ENCODE measurements at regions not wholly inside any gene's neighbourhood (a gene's known extent, or its start where the extent isn't known, plus 50 kb on each side); places are given as distances from the start of the nearest gene placed in this dataset.
"Not testable (repeated sequence)": the region's sequence is repeated elsewhere in the genome, so short reads cannot be mapped to it uniquely, and the experiment has no call there.

GRCh38 chr13:109702030-109702597, 84.3 kb downstream of the IRS2 start:
- BruUV-seq (replicated peaks); intact Hi-C loops (cut with micrococcal nuclease); CTCF ChIA-PET; H2AFZ ChIP-seq (ENCODE audit: low read length); H3K4me2 ChIP-seq (ENCODE audit: low read length); ATAC-seq; H4K20me1 ChIP-seq (ENCODE audit: low read length); H3K79me2 ChIP-seq (ENCODE audit: low read length); H3K4me3 ChIP-seq (ENCODE audit: low read length); DNase-seq; H3K36me3 ChIP-seq (ENCODE audit: low read depth, low read length); H3F3A ChIP-seq (ENCODE audit: low read length, unreplicated experiment); H3K9me3 ChIP-seq (ENCODE audit: low read length); H3K27ac ChIP-seq (ENCODE audit: low read length); H3K9ac ChIP-seq (ENCODE audit: low read length); H3K9me2 ChIP-seq (replicated peaks; ENCODE audit: low read length); H3K27me3 ChIP-seq (ENCODE audit: low read length); POLR2A ChIA-PET (ENCODE audit: unreplicated experiment): not testable (repeated sequence)
- peaks cover 17% of the 10 kb centered on the region; the same call in 1 of the 2 replicates for H3K4me1 ChIP-seq (ENCODE audit: insufficient read depth, low read length)

GRCh38 chr13:109700176-109700575, 86.2 kb downstream of the IRS2 start:
- Histone ChIP-seq H3K4me2 (ENCODE audit: low read length) (no peak overlapping the region), H3K27me3 (ENCODE audit: low read length) (no peaks in the 10 kb centered on the region), H3K79me2 (ENCODE audit: low read length) (no peaks in the 10 kb centered on the region), H3F3A (ENCODE audit: low read length, unreplicated experiment) (no peaks in the 10 kb centered on the region), H4K20me1 (ENCODE audit: low read length) (no peaks in the 10 kb centered on the region), H3K9me3 (ENCODE audit: low read length) (no peaks in the 10 kb centered on the region), H2AFZ (ENCODE audit: low read length) (no peak overlapping the region; the same call in 1 of the 2 replicates), H3K9ac (ENCODE audit: low read length) (no peak overlapping the region), H3K9me2 (replicated peaks; ENCODE audit: low read length) (no peaks in the 10 kb centered on the region), H3K4me3 (ENCODE audit: low read length) (no peak overlapping the region), H3K4me1 (ENCODE audit: insufficient read depth, low read length) (peaks cover 13% of the 10 kb centered on the region; the same call in 1 of the 2 replicates), H3K27ac (ENCODE audit: low read length) (no peak overlapping the region), H3K36me3 (ENCODE audit: low read depth, low read length) (no peaks in the 10 kb centered on the region)
- intact Hi-C loops (cut with micrococcal nuclease) = no loop called here
- peak; percentile 54 for ATAC-seq
- TF ChIP-seq CTCF (conservative IDR thresholded peaks at IDR 0.05; ENCODE audit: low read depth, low read length) (no peak), EZH2phosphoT487 (IDR thresholded peaks at IDR 0.05; ENCODE audit: borderline replicate concordance, low read length) (no peak), EZH2 (IDR thresholded peaks at IDR 0.05; ENCODE audit: low read length, unreplicated experiment) (no peak)
- DNase-seq = peak; percentile 30
- ChIA-PET CTCF (no interaction called here), POLR2A (ENCODE audit: unreplicated experiment) (no interaction called here)
- BruUV-seq (replicated peaks) = no TSS peak

GRCh38 chr13:109699628-109700071, 86.7 kb downstream of the IRS2 start:
- DNase-seq (no peak), ATAC-seq (no peak)
- POLR2A ChIA-PET (ENCODE audit: unreplicated experiment) = no interaction called here
- TF ChIP-seq EZH2phosphoT487 (IDR thresholded peaks at IDR 0.05; ENCODE audit: borderline replicate concordance, low read length) (no peak), CTCF (conservative IDR thresholded peaks at IDR 0.05; ENCODE audit: low read depth, low read length) (no peak), EZH2 (IDR thresholded peaks at IDR 0.05; ENCODE audit: low read length, unreplicated experiment) (no peak)
- Histone ChIP-seq H3K27me3 (ENCODE audit: low read length) (no peaks in the 10 kb centered on the region), H3K4me1 (ENCODE audit: insufficient read depth, low read length) (peaks cover 14% of the 10 kb centered on the region; the same call in 1 of the 2 replicates), H3K4me2 (ENCODE audit: low read length) (no peak overlapping the region), H3K4me3 (ENCODE audit: low read length) (no peak overlapping the region), H3K9ac (ENCODE audit: low read length) (no peak overlapping the region), H3K9me3 (ENCODE audit: low read length) (no peaks in the 10 kb centered on the region), H3K9me2 (replicated peaks; ENCODE audit: low read length) (no peaks in the 10 kb centered on the region), H3F3A (ENCODE audit: low read length, unreplicated experiment) (no peaks in the 10 kb centered on the region), H2AFZ (ENCODE audit: low read length) (no peak overlapping the region; the same call in 1 of the 2 replicates), H4K20me1 (ENCODE audit: low read length) (no peaks in the 10 kb centered on the region), H3K79me2 (ENCODE audit: low read length) (no peaks in the 10 kb centered on the region), H3K27ac (ENCODE audit: low read length) (no peak overlapping the region), H3K36me3 (ENCODE audit: low read depth, low read length) (no peaks in the 10 kb centered on the region)
- CTCF ChIA-PET = no interaction called here
- BruUV-seq (replicated peaks) = no TSS peak
- intact Hi-C loops (cut with micrococcal nuclease) = no loop called here

Data from PC-3 (cell line).